Endothelial cell of umbilical vein (primary cell): ENCODE measurements at regions not wholly inside any gene's neighbourhood (a gene's known extent, or its start where the extent isn't known, plus 50 kb on each side); places are given as distances from the start of the nearest gene placed in this dataset.
A peak's percentile ranks its signal among the peaks of the same experiment; 100 is the strongest.

ENCODE experiments used
- BruUV-seq: library from RNA; stranded (reverse); fragments of 400-500 nt; replicated peaks from 2 replicates; lab custom pipeline; 2021; lab: Mats Ljungman, UMichigan
- CTCF ChIA-PET: fragments of 300-600, 350-600 bp; sonication (Branson Sonifier 250); formaldehyde crosslinking; loops from one replicate; lab custom pipeline; 2021; ENCODE audit warnings: antibody characterized with exemption, inconsistent platforms; lab: Charles Lee
- POLR2A ChIA-PET: fragments of 300-600, 350-600 bp; sonication (Branson Sonifier 250); formaldehyde crosslinking; loops from one replicate; lab custom pipeline; 2021; ENCODE audit warnings: antibody characterized with exemption, inconsistent platforms; lab: Charles Lee
- DNase-seq: peaks from one replicate; pipeline ENCODE4 v3.0.0-alpha.2; 2011; ENCODE audit warnings: low read depth, low spot score
- FAIRE-seq: peaks from 2 replicates; lab custom pipeline; 2011; peaks lifted over from hg19 to GRCh38; lab: Jason Lieb, UNC
- H2AFZ ChIP-seq: 2 replicates; pipeline ENCODE4 v1.6.0; 2012; ENCODE audit warnings: low read depth, low read length, control low read depth, inconsistent platforms
- H3K27ac ChIP-seq: 2 replicates; pipeline ENCODE4 v1.5.1; 2011; ENCODE audit warnings: low read depth, mild to moderate bottlenecking, control low read depth, low read length, moderate library complexity; ENCODE audit not compliant: insufficient read depth
- H3K27me3 ChIP-seq, 2 experiments: 2 replicates each; pipeline versions ENCODE4 v1.6.0 to v1.6.1; 2011; ENCODE audit warnings: low read length in 2 of 2, mixed read lengths in 1 of 2; ENCODE audit not compliant: control insufficient read depth in 2 of 2, insufficient read depth in 2 of 2
- H3K36me3 ChIP-seq, 2 experiments: 2 replicates in 1 of 2; 3 replicates in 1 of 2; pipeline ENCODE4 v1.5.1; 2011; ENCODE audit warnings: low read length in 2 of 2, mild to moderate bottlenecking in 1 of 2, moderate library complexity in 1 of 2; ENCODE audit not compliant: control insufficient read depth in 2 of 2, insufficient read depth in 2 of 2; ENCODE audit errors: extremely low read depth in 1 of 2
- H3K4me1 ChIP-seq: 3 replicates; pipeline ENCODE4 v1.5.1; 2011; ENCODE audit warnings: mild to moderate bottlenecking, low read length; ENCODE audit not compliant: control insufficient read depth, insufficient read depth; ENCODE audit errors: extremely low read depth
- H3K4me2 ChIP-seq: 2 replicates; pipeline ENCODE4 v1.6.1; 2011; ENCODE audit warnings: low read length, control low read depth, mixed read lengths; ENCODE audit not compliant: insufficient read depth
- H3K4me3 ChIP-seq, 3 experiments: fragments of 200-600 bp in 1 of 3; sonication (generic), shearing (Covaris generic) in 1 of 3; replicated peaks in 1 of 3; 2 replicates each; pipeline ENCODE4 v1.5.1; 2011 to 2016; ENCODE audit warnings: control low read depth in 3 of 3, low read length in 3 of 3, mild to moderate bottlenecking in 2 of 3, inconsistent platforms in 1 of 3, low read depth in 1 of 3, moderate library complexity in 1 of 3; ENCODE audit not compliant: insufficient read depth in 1 of 3
- H3K79me2 ChIP-seq: 2 replicates; pipeline ENCODE4 v1.6.0; 2012; ENCODE audit warnings: low read length, inconsistent platforms; ENCODE audit not compliant: control insufficient read depth, insufficient read depth
- H3K9ac ChIP-seq: replicated peaks from 2 replicates; pipeline ENCODE3; 2011; ENCODE audit warnings: low read length, control low read depth; ENCODE audit not compliant: insufficient read depth; ENCODE audit errors: extremely low read depth
- H3K9me1 ChIP-seq: replicated peaks from 3 replicates; pipeline ENCODE4 v1.6.0; 2011; ENCODE audit warnings: mild to moderate bottlenecking, low read length; ENCODE audit not compliant: control insufficient read depth, insufficient read depth; ENCODE audit errors: extremely low read depth
- H3K9me3 ChIP-seq: replicated peaks from 2 replicates; pipeline ENCODE4 v1.5.1; 2012; ENCODE audit warnings: low read length, inconsistent platforms; ENCODE audit not compliant: control insufficient read depth, insufficient read depth
- H4K20me1 ChIP-seq: replicated peaks from 2 replicates; pipeline ENCODE3; 2011; ENCODE audit warnings: mild to moderate bottlenecking, low read length; ENCODE audit not compliant: control insufficient read depth, insufficient read depth; ENCODE audit errors: extremely low read depth
- CTCF ChIP-seq, 2 donors: IDR thresholded peaks; 1 replicate in 1 of 2; 2 replicates in 1 of 2; pipeline ENCODE4 v1.5.1; 2011; ENCODE audit warnings: low read length in 2 of 2, mild to moderate bottlenecking in 2 of 2, moderate library complexity in 2 of 2, control low read depth in 1 of 2, inconsistent platforms in 1 of 2, low read depth in 1 of 2; ENCODE audit not compliant: insufficient read depth in 1 of 2; ENCODE audit errors: extremely low read depth in 1 of 2
- EZH2 ChIP-seq: IDR thresholded peaks from 2 replicates; pipeline ENCODE4 v1.6.1; 2012; ENCODE audit warnings: borderline replicate concordance, low read depth, mild to moderate bottlenecking, moderate library complexity, low read length, inconsistent platforms; ENCODE audit not compliant: severe bottlenecking
- FOS ChIP-seq: IDR thresholded peaks from 2 replicates; pipeline ENCODE4 v1.6.1; 2011; ENCODE audit warnings: mild to moderate bottlenecking, low read length, moderate library complexity, borderline replicate concordance; ENCODE audit not compliant: insufficient read depth
- GATA2 ChIP-seq: IDR thresholded peaks from 2 replicates; pipeline ENCODE4 v1.7.0; 2011; ENCODE audit warnings: low read depth, mild to moderate bottlenecking, moderate library complexity, mixed read lengths, low read length; ENCODE audit not compliant: insufficient read length, insufficient read depth
- JUN ChIP-seq: IDR thresholded peaks from 2 replicates; pipeline ENCODE4 v1.6.1; 2011; ENCODE audit warnings: borderline replicate concordance, low read depth; ENCODE audit not compliant: insufficient read length, insufficient read depth
- MAX ChIP-seq: IDR thresholded peaks from 2 replicates; pipeline ENCODE4 v1.6.1; 2011; ENCODE audit not compliant: insufficient read depth, insufficient read length
- MYC ChIP-seq: IDR thresholded peaks from one replicate; pipeline ENCODE4 v1.6.1; 2011; ENCODE audit warnings: mild to moderate bottlenecking, low read depth, low read length
- POLR2A ChIP-seq: IDR thresholded peaks from 2 replicates; pipeline ENCODE4 v1.6.1; 2012; ENCODE audit warnings: low read depth, mild to moderate bottlenecking, control low read depth, low read length
- POLR2AphosphoS5 ChIP-seq: IDR thresholded peaks from 2 replicates; pipeline ENCODE4 v1.6.1; 2012; ENCODE audit warnings: low read depth, mild to moderate bottlenecking, control low read depth, low read length, moderate library complexity; ENCODE audit not compliant: insufficient read depth
- dilution Hi-C: fragments of 300-500 bp; cut with MboI; formaldehyde crosslinking; loops from one replicate; pipeline ENCODE4 v1.15.0; 2019; ENCODE audit warnings: low sequenced_read_pairs; ENCODE audit not compliant: extremely low pct_ligation_motif_present
- intact Hi-C: fragments of 100-400 bp; cut with micrococcal nuclease; formaldehyde crosslinking; loops from one replicate; pipeline ENCODE4 v1.10.0; 2022

GRCh38 chr18:28767201-28767600 is 590.3 kb upstream of the CDH2 start:
- ChIA-PET CTCF (interaction anchor here (0.7 to 1.3 kb wide), 4 partner anchors 9 to 961 kb away, joined by 3 to 9 read pairs (median 4); no protein-coding TSS in a partner anchor), POLR2A (no interaction called here)
- Histone ChIP-seq H3K4me1 (peaks cover 32% of the 10 kb centered on the region), H3K36me3 (no peaks in the 10 kb centered on the region), H4K20me1 (no peaks in the 10 kb centered on the region), H3K9ac (no peak overlapping the region), H3K9me3 (no peaks in the 10 kb centered on the region), H3K79me2 (no peaks in the 10 kb centered on the region), H3K27ac (peak overlapping the region; percentile 65), H3K27me3 (no peaks in the 10 kb centered on the region), H2AFZ (peak overlapping the region; percentile 36), H3K9me1 (no peaks in the 10 kb centered on the region), H3K4me3 (no peak overlapping the region), H3K4me2 (no peak overlapping the region)
- FAIRE-seq (no peak), DNase-seq (no peak)
- no peak for TF ChIP-seq POLR2AphosphoS5
- TF ChIP-seq MAX: no peak
- no peak for TF ChIP-seq GATA2
- no peak for TF ChIP-seq JUN
- no peak for TF ChIP-seq MYC
- no peak for TF ChIP-seq CTCF (IDR thresholded peaks at IDR 0.05; ENCODE audit: extremely low read depth in 1 of 2, insufficient read depth in 1 of 2, low read depth in 1 of 2, low read length in 2 of 2)
- no peak for TF ChIP-seq FOS
- no peak for TF ChIP-seq EZH2
- no peak for TF ChIP-seq POLR2A
- BruUV-seq: no TSS peak
- intact Hi-C loops: loop anchor here (10.0 kb wide), 1 partner anchor 398 kb away; no protein-coding TSS in a partner anchor
- dilution Hi-C loops: no loop called here
